ENCODE measurements at regions not wholly inside any gene's neighbourhood (a gene's known extent, or its start where the extent isn't known, plus 50 kb on each side); places are given as distances from the start of the nearest gene placed in this dataset.
"Not testable (repeated sequence)": the region's sequence is repeated elsewhere in the genome, so short reads cannot be mapped to it uniquely, and the experiment has no call there.

DNA sequence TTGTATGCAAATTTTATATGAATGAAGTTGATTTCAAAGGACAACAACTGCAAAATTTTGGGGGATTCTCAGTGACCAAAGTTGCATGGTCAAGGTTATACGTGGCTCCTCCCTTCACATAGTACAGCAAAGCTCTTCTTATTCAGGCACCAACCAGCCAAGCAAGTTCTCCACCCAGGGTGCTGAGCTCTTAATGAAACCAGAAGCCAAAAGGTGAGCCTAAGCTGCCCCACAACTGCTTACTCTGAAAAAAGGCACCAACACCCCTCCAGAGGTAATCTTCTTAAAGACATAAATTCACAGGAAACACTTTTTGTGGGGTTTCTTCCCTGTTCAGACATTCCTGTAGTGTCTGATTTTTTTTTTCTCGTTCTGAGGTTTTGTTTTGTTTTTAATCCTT, 106.1 kb upstream of the GMNC start:
- no peak for DNase-seq (ENCODE audit: low read depth, low spot score)
- TF ChIP-seq POLR2AphosphoS5 (IDR thresholded peaks at IDR 0.05; ENCODE audit: borderline replicate concordance, low read depth, low read length) = no peak
- no peak for TF ChIP-seq FOXP2 (optimal IDR thresholded peaks at IDR 0.05; ENCODE audit: control extremely low read depth, extremely low read length, insufficient read depth)
- no peak for TF ChIP-seq EZH2 (IDR thresholded peaks at IDR 0.05)
- Histone ChIP-seq H3K27ac (no peak overlapping the region), H3K4me3 (no peak overlapping the region), H3K9me3 (ENCODE audit: low read depth, low read length) (no peaks in the 10 kb centered on the region), H3K36me3 (ENCODE audit: insufficient read depth, low read length) (no peaks in the 10 kb centered on the region), H3K9ac (ENCODE audit: insufficient read length) (no peak overlapping the region)

DNA sequence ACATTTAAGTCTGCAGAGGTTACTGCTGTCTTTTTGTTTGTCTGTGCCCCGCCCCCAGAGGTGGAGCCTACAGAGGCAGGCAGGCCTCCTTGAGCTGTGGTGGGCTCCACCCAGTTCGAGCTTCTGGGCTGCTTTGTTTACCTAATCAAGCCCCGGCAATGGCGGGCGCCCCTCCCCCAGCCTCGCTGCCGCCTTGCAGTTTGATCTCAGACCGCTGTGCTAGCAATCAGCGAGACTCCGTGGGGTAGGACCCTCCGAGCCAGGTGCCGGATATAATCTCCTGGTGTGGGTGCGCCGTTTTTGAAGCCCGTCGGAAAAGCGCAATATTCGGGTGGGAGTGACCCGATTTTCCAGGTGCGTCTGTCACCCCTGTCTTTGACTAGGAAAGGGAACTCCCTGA, 102.4 kb upstream of the GMNC start:
- H3K27ac ChIP-seq; H3K9ac ChIP-seq (ENCODE audit: insufficient read length); H3K9me3 ChIP-seq (ENCODE audit: low read depth, low read length); DNase-seq (ENCODE audit: low read depth, low spot score); H3K4me3 ChIP-seq; H3K36me3 ChIP-seq (ENCODE audit: insufficient read depth, low read length): not testable (repeated sequence)

DNA sequence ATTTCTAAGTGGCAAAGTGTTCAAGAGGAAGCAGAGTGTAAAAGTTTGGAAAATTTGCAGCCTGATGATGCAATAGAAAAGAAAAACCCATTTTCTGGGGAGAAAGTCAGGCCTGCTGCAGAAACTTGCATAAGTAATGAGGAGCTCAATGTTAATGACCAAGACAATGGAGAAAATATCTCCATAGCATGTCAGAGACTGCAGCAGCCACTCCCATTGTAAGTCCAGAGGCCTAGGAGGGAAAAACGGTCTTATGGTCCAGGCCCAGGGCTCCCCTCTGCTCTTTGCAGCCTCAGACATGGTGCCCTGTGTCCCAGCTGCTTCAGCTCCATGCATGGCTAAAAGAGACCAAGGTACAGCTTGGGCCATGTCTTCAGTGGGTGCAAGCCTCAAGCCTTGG, 96.6 kb upstream of the GMNC start:
- H3K9me3 ChIP-seq (ENCODE audit: low read depth, low read length) = no peaks in the 10 kb centered on the region
- no peak for DNase-seq (ENCODE audit: low read depth, low spot score)
- no peak overlapping the region for H3K27ac ChIP-seq
- no peak overlapping the region for H3K4me3 ChIP-seq
- H3K9ac ChIP-seq (ENCODE audit: insufficient read length) = no peak overlapping the region
- H3K36me3 ChIP-seq (ENCODE audit: insufficient read depth, low read length) = no peaks in the 10 kb centered on the region
- TF ChIP-seq EZH2 (IDR thresholded peaks at IDR 0.05) = no peak
- no peak for TF ChIP-seq FOXP2 (optimal IDR thresholded peaks at IDR 0.05; ENCODE audit: control extremely low read depth, extremely low read length, insufficient read depth)
- TF ChIP-seq POLR2AphosphoS5 (IDR thresholded peaks at IDR 0.05; ENCODE audit: borderline replicate concordance, low read depth, low read length) = no peak

DNA sequence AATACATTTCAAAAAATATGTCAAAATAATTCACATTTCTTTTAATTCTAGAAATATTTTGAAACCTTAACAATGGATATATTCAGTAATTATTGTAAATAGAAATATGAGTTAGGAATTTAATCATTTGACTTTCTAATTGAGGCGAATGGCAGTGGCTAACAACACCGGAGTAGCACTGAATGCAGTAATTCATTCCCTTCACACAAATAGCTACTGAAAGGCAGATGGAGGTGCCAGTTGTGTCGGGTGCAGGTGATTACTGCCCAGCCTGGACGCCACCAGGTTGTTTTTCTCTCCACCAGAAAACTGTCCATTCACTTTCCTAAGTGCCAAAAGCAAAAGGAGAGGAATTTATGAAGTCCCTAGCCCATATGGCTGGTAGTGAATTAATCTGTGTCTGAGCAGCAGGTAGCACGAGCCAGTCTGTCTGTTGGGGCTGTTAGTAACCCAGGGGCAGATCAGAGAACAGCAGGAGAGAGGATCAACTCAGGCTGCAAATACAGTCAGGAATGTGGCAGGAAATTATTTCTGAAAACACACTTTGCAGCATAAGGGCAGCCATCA, 79.3 kb upstream of the GMNC start:
- Histone ChIP-seq H3K36me3 (ENCODE audit: insufficient read depth, low read length) (no peaks in the 10 kb centered on the region), H3K9ac (ENCODE audit: insufficient read length) (no peak overlapping the region), H3K4me3 (peak overlapping the region; percentile 38), H3K27ac (peak overlapping the region; percentile 7; the same call in 1 of the 2 replicates), H3K9me3 (ENCODE audit: low read depth, low read length) (no peaks in the 10 kb centered on the region)
- peak; percentile 5 for DNase-seq (ENCODE audit: low read depth, low spot score)
- TF ChIP-seq FOXP2 (optimal IDR thresholded peaks at IDR 0.05; ENCODE audit: control extremely low read depth, extremely low read length, insufficient read depth) (no peak), EZH2 (IDR thresholded peaks at IDR 0.05) (no peak), POLR2AphosphoS5 (IDR thresholded peaks at IDR 0.05; ENCODE audit: borderline replicate concordance, low read depth, low read length) (no peak)

DNA sequence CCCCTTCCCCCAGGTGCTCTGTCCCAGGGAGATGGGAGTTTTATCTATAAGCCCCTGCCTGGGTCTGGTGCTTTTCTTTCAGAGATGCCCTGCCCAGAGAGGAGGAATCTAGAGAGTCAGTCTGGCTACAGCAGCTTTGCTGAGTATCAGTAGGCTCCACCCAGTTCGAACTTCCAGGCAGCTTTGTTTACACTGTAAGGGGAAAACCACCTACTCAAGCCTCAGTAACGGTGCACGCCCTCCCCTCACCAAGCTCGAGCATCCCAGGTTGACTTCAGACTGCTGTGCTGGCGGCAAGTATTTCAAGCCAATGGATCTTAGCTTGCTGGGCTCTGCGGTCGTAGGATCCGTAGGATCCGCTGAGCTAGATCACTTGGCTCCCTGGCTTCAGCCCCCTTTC, 72.1 kb upstream of the GMNC start:
- H3K27ac ChIP-seq; H3K9me3 ChIP-seq (ENCODE audit: low read depth, low read length); H3K9ac ChIP-seq (ENCODE audit: insufficient read length); H3K4me3 ChIP-seq; DNase-seq (ENCODE audit: low read depth, low spot score); H3K36me3 ChIP-seq (ENCODE audit: insufficient read depth, low read length): not testable (repeated sequence)

DNA sequence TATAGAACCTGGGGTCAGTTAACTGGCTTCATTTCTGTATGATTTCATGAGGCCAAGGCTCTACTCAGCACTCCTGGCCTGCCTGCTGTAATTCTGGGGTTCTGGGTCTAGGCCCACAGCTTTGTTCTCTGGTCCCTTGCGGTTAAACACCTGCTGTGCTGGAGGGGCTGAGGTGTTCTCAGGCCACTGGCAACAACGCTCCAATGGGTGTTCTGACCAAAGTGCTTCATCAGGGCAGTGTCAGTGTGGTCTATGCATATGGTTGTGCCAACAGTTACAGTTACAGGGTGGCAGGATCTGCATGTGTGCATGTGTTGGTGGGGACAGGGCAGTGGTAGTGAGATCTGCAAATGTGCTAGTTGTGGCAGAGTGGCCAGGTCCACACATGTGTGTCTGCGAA, 64.1 kb upstream of the GMNC start:
- no peak overlapping the region for H3K4me3 ChIP-seq
- no peak for TF ChIP-seq EZH2 (IDR thresholded peaks at IDR 0.05)
- TF ChIP-seq POLR2AphosphoS5 (IDR thresholded peaks at IDR 0.05; ENCODE audit: borderline replicate concordance, low read depth, low read length) = no peak
- TF ChIP-seq FOXP2 (optimal IDR thresholded peaks at IDR 0.05; ENCODE audit: control extremely low read depth, extremely low read length, insufficient read depth) = no peak
- no peaks in the 10 kb centered on the region for H3K9me3 ChIP-seq (ENCODE audit: low read depth, low read length)
- H3K9ac ChIP-seq (ENCODE audit: insufficient read length) = no peak overlapping the region
- no peaks in the 10 kb centered on the region for H3K36me3 ChIP-seq (ENCODE audit: insufficient read depth, low read length)
- DNase-seq (ENCODE audit: low read depth, low spot score) = no peak
- no peak overlapping the region for H3K27ac ChIP-seq

DNA sequence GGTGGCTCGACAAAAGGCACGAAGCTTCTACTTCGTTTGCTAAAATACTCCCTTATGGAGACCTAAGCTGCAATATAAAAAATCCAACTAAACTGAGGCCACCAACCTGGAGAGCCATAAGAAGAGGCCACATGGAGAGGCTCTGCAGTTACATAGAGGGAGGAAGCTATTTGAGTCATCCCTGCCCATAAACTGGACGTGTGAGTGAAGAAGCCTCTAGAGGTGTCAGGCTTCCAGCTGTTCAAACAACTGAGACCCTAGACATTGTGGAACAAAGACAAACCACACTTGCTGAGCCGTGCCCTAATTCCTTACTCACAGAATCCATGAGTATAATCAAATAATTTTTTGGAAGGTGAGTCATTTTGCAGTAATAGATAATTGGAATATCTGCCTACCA, 50.2 kb upstream of the GMNC start:
- no peak overlapping the region for H3K27ac ChIP-seq
- no peak overlapping the region for H3K9ac ChIP-seq (ENCODE audit: insufficient read length)
- H3K4me3 ChIP-seq = no peak overlapping the region
- no peak for TF ChIP-seq POLR2AphosphoS5 (IDR thresholded peaks at IDR 0.05; ENCODE audit: borderline replicate concordance, low read depth, low read length)
- TF ChIP-seq EZH2 (IDR thresholded peaks at IDR 0.05) = no peak
- TF ChIP-seq FOXP2 (optimal IDR thresholded peaks at IDR 0.05; ENCODE audit: control extremely low read depth, extremely low read length, insufficient read depth) = no peak
- no peaks in the 10 kb centered on the region for H3K9me3 ChIP-seq (ENCODE audit: low read depth, low read length)
- no peak for DNase-seq (ENCODE audit: low read depth, low spot score)
- no peaks in the 10 kb centered on the region for H3K36me3 ChIP-seq (ENCODE audit: insufficient read depth, low read length)

Data from SK-N-MC (cell line).